ENCODE measurements at regions not wholly inside any gene's neighbourhood (a gene's known extent, or its start where the extent isn't known, plus 50 kb on each side); places are given as distances from the start of the nearest gene placed in this dataset.

GRCh38 chr5:173498286-173498685 lies 118.2 kb downstream of the BOD1 start:
- no peak for TF ChIP-seq CTCF (IDR thresholded peaks at IDR 0.05)
- no peak for TF ChIP-seq POLR2A (IDR thresholded peaks at IDR 0.05)
